Activated T-cell treated with anti-CD3 and anti-CD28 coated beads for 24 hours (primary cell): ENCODE measurements at regions not wholly inside any gene's neighbourhood (a gene's known extent, or its start where the extent isn't known, plus 50 kb on each side); places are given as distances from the start of the nearest gene placed in this dataset.

Experiments
- DNase-seq: peaks from one replicate; pipeline ENCODE4 v3.0.0-alpha.2; 2020; ENCODE audit warnings: low read depth

GRCh38 chr9:89999534-90000370 is 394.9 kb downstream of the GADD45G start:
- DNase-seq, result peak; percentile 25

- DNase-seq, result no peak
These were observed 396.1 kb downstream of the GADD45G start for GRCh38 chr9:90000925-90001324.

- DNase-seq, result no peak
These were observed 396.9 kb downstream of the GADD45G start for GRCh38 chr9:90001747-90002146.

- no peak for DNase-seq
These were observed 397.8 kb downstream of the GADD45G start for GRCh38 chr9:90002397-90003271.

GRCh38 chr9:90005388-90005787 is 400.6 kb downstream of the GADD45G start:
- DNase-seq, result no peak

- no peak for DNase-seq
These were observed 403.0 kb downstream of the GADD45G start for GRCh38 chr9:90007516-90008440.

GRCh38 chr9:90009447-90009846 is 404.6 kb downstream of the GADD45G start:
- DNase-seq, result no peak

GRCh38 chr9:90010793-90011192 is 406.0 kb downstream of the GADD45G start:
- no peak for DNase-seq

GRCh38 chr9:90012949-90013348 is 408.1 kb downstream of the GADD45G start:
- DNase-seq, result no peak

GRCh38 chr9:90013778-90014177 is 409.0 kb downstream of the GADD45G start:
- DNase-seq, result no peak

GRCh38 chr9:90014421-90014820 is 409.6 kb downstream of the GADD45G start:
- DNase-seq, result no peak

- no peak for DNase-seq
These were observed 411.5 kb downstream of the GADD45G start for GRCh38 chr9:90016272-90016671.

- no peak for DNase-seq
These were observed 412.9 kb downstream of the GADD45G start for GRCh38 chr9:90017679-90018078.

- DNase-seq, result no peak
These were observed 413.9 kb downstream of the GADD45G start for GRCh38 chr9:90018688-90019087.

- no peak for DNase-seq
These were observed 414.8 kb downstream of the GADD45G start for GRCh38 chr9:90019626-90020025.

GRCh38 chr9:90020276-90020871 is 415.6 kb downstream of the GADD45G start:
- no peak for DNase-seq

- no peak for DNase-seq
These were observed 416.5 kb downstream of the GADD45G start for GRCh38 chr9:90021216-90021906.

GRCh38 chr9:90022474-90022873 is 417.7 kb downstream of the GADD45G start:
- no peak for DNase-seq

- DNase-seq, result no peak
These were observed 419.0 kb downstream of the GADD45G start for GRCh38 chr9:90023861-90024260.

GRCh38 chr9:90024409-90024808 is 419.6 kb downstream of the GADD45G start:
- DNase-seq, result no peak

GRCh38 chr9:90024823-90025222 is 420.0 kb downstream of the GADD45G start:
- no peak for DNase-seq
